SJSA1 (cell line): ENCODE measurements at regions not wholly inside any gene's neighbourhood (a gene's known extent, or its start where the extent isn't known, plus 50 kb on each side); places are given as distances from the start of the nearest gene placed in this dataset.
"Not testable (repeated sequence)": the region's sequence is repeated elsewhere in the genome, so short reads cannot be mapped to it uniquely, and the experiment has no call there.

Experiments used
- DNase-seq, 2 experiments: peaks; one replicate each; pipeline ENCODE4 v3.0.0-alpha.2; 2015 to 2020; ENCODE audit warnings: low spot score in 2 of 2, low read depth in 1 of 2
- H3K27ac ChIP-seq: fragments of 250-450 bp; sonication (Bioruptor Pico); 2 replicates; pipeline ENCODE4 v1.5.1; 2020; ENCODE audit warnings: mild to moderate bottlenecking, moderate library complexity
- H3K27me3 ChIP-seq: fragments of 250-450 bp; sonication (Bioruptor Pico); replicated peaks from 2 replicates; pipeline ENCODE4 v1.5.1; 2020; ENCODE audit warnings: mild to moderate bottlenecking, moderate library complexity
- H3K36me3 ChIP-seq: fragments of 250-450 bp; sonication (Bioruptor Pico); 2 replicates; pipeline ENCODE4 v1.5.1; 2020; ENCODE audit warnings: mild to moderate bottlenecking
- H3K4me1 ChIP-seq: fragments of 250-450 bp; sonication (Bioruptor Pico); replicated peaks from 2 replicates; pipeline ENCODE4 v1.6.1; 2021; ENCODE audit warnings: mild to moderate bottlenecking
- H3K4me3 ChIP-seq: fragments of 250-450 bp; sonication (Bioruptor Pico); 2 replicates; pipeline ENCODE4 v1.5.1; 2020; ENCODE audit warnings: mild to moderate bottlenecking
- H3K9me3 ChIP-seq: fragments of 250-450 bp; sonication (Bioruptor Pico); replicated peaks from 2 replicates; pipeline ENCODE4 v1.5.1; 2020; ENCODE audit warnings: mild to moderate bottlenecking

- no peak overlapping the region for H3K27ac ChIP-seq
- H3K4me1 ChIP-seq, result no peaks in the 10 kb centered on the region
- H3K4me3 ChIP-seq, result no peak overlapping the region
- no peaks in the 10 kb centered on the region; the same call in none of the 2 replicates for H3K27me3 ChIP-seq
- H3K9me3 ChIP-seq, result no peaks in the 10 kb centered on the region
- no peaks in the 10 kb centered on the region for H3K36me3 ChIP-seq
- no peak for DNase-seq
Measured at GRCh38 chr11:33953289-33953688, 61.4 kb upstream of the LMO2 start.

- no peak for DNase-seq
- no peaks in the 10 kb centered on the region for H3K4me1 ChIP-seq
- H3K27ac ChIP-seq, result no peak overlapping the region
- no peaks in the 10 kb centered on the region for H3K9me3 ChIP-seq
- H3K4me3 ChIP-seq, result no peak overlapping the region
- H3K36me3 ChIP-seq, result no peaks in the 10 kb centered on the region
- H3K27me3 ChIP-seq, result no peaks in the 10 kb centered on the region; the same call in none of the 2 replicates
Measured at GRCh38 chr11:33952805-33953204, 60.9 kb upstream of the LMO2 start.

- no peak for DNase-seq
- no peaks in the 10 kb centered on the region for H3K4me1 ChIP-seq
- H3K4me3 ChIP-seq, result no peak overlapping the region
- no peaks in the 10 kb centered on the region for H3K36me3 ChIP-seq
- no peaks in the 10 kb centered on the region for H3K27me3 ChIP-seq
- no peaks in the 10 kb centered on the region for H3K9me3 ChIP-seq
- no peak overlapping the region for H3K27ac ChIP-seq
Measured at GRCh38 chr11:33949252-33949913, 57.5 kb upstream of the LMO2 start.

GRCh38 chr11:33948494-33948893, 56.6 kb upstream of the LMO2 start:
- no peaks in the 10 kb centered on the region for H3K27me3 ChIP-seq
- no peak overlapping the region for H3K27ac ChIP-seq
- no peak overlapping the region for H3K4me3 ChIP-seq
- H3K36me3 ChIP-seq, result no peaks in the 10 kb centered on the region
- H3K4me1 ChIP-seq, result no peaks in the 10 kb centered on the region
- DNase-seq, result no peak
- no peaks in the 10 kb centered on the region for H3K9me3 ChIP-seq

- not testable (repeated sequence) for H3K9me3 ChIP-seq, H3K4me1 ChIP-seq, H3K4me3 ChIP-seq, DNase-seq, H3K36me3 ChIP-seq, H3K27ac ChIP-seq, H3K27me3 ChIP-seq
Measured at GRCh38 chr11:33947918-33948317, 56.0 kb upstream of the LMO2 start.

GRCh38 chr11:33946930-33947329, 55.1 kb upstream of the LMO2 start:
- H3K27ac ChIP-seq, result no peak overlapping the region
- H3K27me3 ChIP-seq, result no peaks in the 10 kb centered on the region
- H3K36me3 ChIP-seq, result no peaks in the 10 kb centered on the region
- no peak for DNase-seq
- no peaks in the 10 kb centered on the region for H3K4me1 ChIP-seq
- no peak overlapping the region for H3K4me3 ChIP-seq
- no peaks in the 10 kb centered on the region for H3K9me3 ChIP-seq

- Histone ChIP-seq H3K36me3 (no peaks in the 10 kb centered on the region), H3K4me3 (no peak overlapping the region), H3K27ac (no peak overlapping the region), H3K27me3 (no peaks in the 10 kb centered on the region), H3K4me1 (no peaks in the 10 kb centered on the region), H3K9me3 (no peaks in the 10 kb centered on the region)
- DNase-seq, result no peak
Measured at GRCh38 chr11:33945481-33946268, 53.8 kb upstream of the LMO2 start.

- DNase-seq, result no peak
- H3K4me1 ChIP-seq, result no peaks in the 10 kb centered on the region
- no peaks in the 10 kb centered on the region for H3K36me3 ChIP-seq
- H3K9me3 ChIP-seq, result no peaks in the 10 kb centered on the region
- no peak overlapping the region for H3K4me3 ChIP-seq
- no peaks in the 10 kb centered on the region for H3K27me3 ChIP-seq
- no peak overlapping the region for H3K27ac ChIP-seq
Measured at GRCh38 chr11:33944693-33945424, 53.0 kb upstream of the LMO2 start.

- Histone ChIP-seq H3K4me3 (no peak overlapping the region), H3K27me3 (no peaks in the 10 kb centered on the region), H3K9me3 (no peaks in the 10 kb centered on the region), H3K27ac (no peak overlapping the region), H3K4me1 (no peaks in the 10 kb centered on the region), H3K36me3 (no peaks in the 10 kb centered on the region)
- DNase-seq, result no peak
Measured at GRCh38 chr11:33944345-33944692, 52.4 kb upstream of the LMO2 start.

GRCh38 chr11:33942954-33943353, 51.1 kb upstream of the LMO2 start:
- H3K27ac ChIP-seq, result no peak overlapping the region
- DNase-seq, result no peak
- H3K27me3 ChIP-seq, result no peaks in the 10 kb centered on the region

GRCh38 chr11:33941637-33942160, 49.8 kb upstream of the LMO2 start:
- no peak overlapping the region for H3K27ac ChIP-seq
- H3K4me3 ChIP-seq, result no peak overlapping the region
- no peaks in the 10 kb centered on the region for H3K27me3 ChIP-seq
- no peaks in the 10 kb centered on the region for H3K9me3 ChIP-seq
- DNase-seq, result no peak
- no peaks in the 10 kb centered on the region for H3K4me1 ChIP-seq
- no peaks in the 10 kb centered on the region for H3K36me3 ChIP-seq

More at GRCh38 chr11:33942954-33943353, 51.1 kb upstream of the LMO2 start:
- Histone ChIP-seq H3K9me3 (no peaks in the 10 kb centered on the region), H3K4me3 (no peak overlapping the region), H3K36me3 (no peaks in the 10 kb centered on the region), H3K4me1 (no peaks in the 10 kb centered on the region)
